Gastrocnemius medialis (tissue), 4 donors: ENCODE measurements at regions not wholly inside any gene's neighbourhood (a gene's known extent, or its start where the extent isn't known, plus 50 kb on each side); places are given as distances from the start of the nearest gene placed in this dataset.

Source experiments
- CTCF ChIP-seq, 5 experiments: fragments of 450-650 bp in 3 of 5; fragments of 200-600 bp in 2 of 5; sonication (generic) in 2 of 5; IDR thresholded peaks in 4 of 5; conservative IDR thresholded peaks in 1 of 5; 1 replicate in 4 of 5; 2 replicates in 1 of 5; pipeline ENCODE4 v1.5.1; 2016 to 2019; ENCODE audit warnings: antibody characterized with exemption in 5 of 5, mild to moderate bottlenecking in 3 of 5, moderate library complexity in 3 of 5
- POLR2A ChIP-seq, 2 donors: fragments of 450-650 bp; IDR thresholded peaks; one replicate each; pipeline ENCODE4 v1.6.1; 2017; ENCODE audit warnings: antibody characterized with exemption in 2 of 2, mild to moderate bottlenecking in 2 of 2, moderate library complexity in 2 of 2

- TF ChIP-seq POLR2A (IDR thresholded peaks at IDR 0.05) = no peak
- no peak for TF ChIP-seq CTCF (IDR thresholded peaks at IDR 0.05 in 4 of 5, conservative IDR thresholded peaks at IDR 0.05 in 1 of 5)
These were observed 322.2 kb downstream of the AEBP2 start for GRCh38 chr12:19761463-19761862.
